GM19372 (cell line): ENCODE measurements at regions not wholly inside any gene's neighbourhood (a gene's known extent, or its start where the extent isn't known, plus 50 kb on each side); places are given as distances from the start of the nearest gene placed in this dataset.

Experiments
- ATAC-seq: cut with Tn5 transposase; IDR thresholded peaks from one replicate; pipeline ENCODE4 v1.9.1; 2021; ENCODE audit warnings: mild to moderate bottlenecking, low read depth, moderate library complexity; ENCODE audit not compliant: unreplicated experiment

- ATAC-seq: no peak
These were observed 235.9 kb downstream of the TFAP2C start for GRCh38 chr20:56865055-56865454.

GRCh38 chr20:56867128-56867527 lies 238.0 kb downstream of the TFAP2C start:
- ATAC-seq: no peak

- no peak for ATAC-seq
These were observed 239.6 kb downstream of the TFAP2C start for GRCh38 chr20:56868746-56869145.

GRCh38 chr20:56870271-56870670 lies 241.2 kb downstream of the TFAP2C start:
- no peak for ATAC-seq

- no peak for ATAC-seq
These were observed 242.6 kb downstream of the TFAP2C start for GRCh38 chr20:56871691-56872090.

- no peak for ATAC-seq
These were observed 243.7 kb downstream of the TFAP2C start for GRCh38 chr20:56872620-56873458.

GRCh38 chr20:56873836-56874235 lies 244.7 kb downstream of the TFAP2C start:
- ATAC-seq: no peak

GRCh38 chr20:56875052-56875659 lies 246.1 kb downstream of the TFAP2C start:
- no peak for ATAC-seq

- no peak for ATAC-seq
These were observed 246.7 kb downstream of the TFAP2C start for GRCh38 chr20:56875803-56876202.

GRCh38 chr20:56885521-56885920 lies 256.4 kb downstream of the TFAP2C start:
- no peak for ATAC-seq

GRCh38 chr20:56890011-56890410 lies 260.9 kb downstream of the TFAP2C start:
- ATAC-seq: no peak

- no peak for ATAC-seq
These were observed 264.3 kb downstream of the TFAP2C start for GRCh38 chr20:56893226-56893917.

GRCh38 chr20:56896447-56896846 lies 267.3 kb downstream of the TFAP2C start:
- ATAC-seq: no peak

GRCh38 chr20:56897318-56897957 lies 268.3 kb downstream of the TFAP2C start:
- ATAC-seq: no peak

GRCh38 chr20:56897958-56898349 lies 268.8 kb downstream of the TFAP2C start:
- ATAC-seq: no peak

- ATAC-seq: no peak
These were observed 270.4 kb downstream of the TFAP2C start for GRCh38 chr20:56899506-56899905.

GRCh38 chr20:56900252-56900651 lies 271.1 kb downstream of the TFAP2C start:
- no peak for ATAC-seq

- ATAC-seq: no peak
These were observed 274.3 kb downstream of the TFAP2C start for GRCh38 chr20:56903421-56903820.

- ATAC-seq: no peak
These were observed 274.8 kb downstream of the TFAP2C start for GRCh38 chr20:56903858-56904257.

- no peak for ATAC-seq
These were observed 281.0 kb downstream of the TFAP2C start for GRCh38 chr20:56909918-56910714.
